Prostate gland (tissue), 2 donors: ENCODE measurements at regions not wholly inside any gene's neighbourhood (a gene's known extent, or its start where the extent isn't known, plus 50 kb on each side); places are given as distances from the start of the nearest gene placed in this dataset.

Experiments used
- DNase-seq: peaks from one replicate; pipeline ENCODE4 v3.0.0-alpha.2; 2019; ENCODE audit warnings: low spot score
- H3K27ac ChIP-seq, 2 donors: fragments of 200-600 bp; sonication (generic); 2 replicates each; pipeline ENCODE4 v1.5.1; 2017 to 2019
- H3K27me3 ChIP-seq: fragments of 200-600 bp; sonication (generic); replicated peaks from 2 replicates; pipeline ENCODE4 v1.5.1; 2019; ENCODE audit not compliant: insufficient read depth
- H3K36me3 ChIP-seq, 2 donors: fragments of 200-600 bp; sonication (generic); 1 replicate in 1 of 2; 2 replicates in 1 of 2; pipeline versions ENCODE4 v1.5.1 to v1.8.1; 2017 to 2019
- H3K4me1 ChIP-seq: fragments of 200-600 bp; sonication (generic); replicated peaks from 2 replicates; pipeline ENCODE4 v1.5.1; 2019
- H3K4me3 ChIP-seq, 2 donors: fragments of 200-600 bp; sonication (generic); 2 replicates each; pipeline ENCODE4 v1.5.1; 2017 to 2019
- H3K9me3 ChIP-seq: fragments of 200-600 bp; sonication (generic); 2 replicates; pipeline ENCODE4 v1.5.1; 2017
- CTCF ChIP-seq, 4 experiments: fragments of 200-600 bp in 2 of 4; fragments of 450-650 bp in 2 of 4; sonication (generic) in 2 of 4; IDR thresholded peaks; 1 replicate in 3 of 4; 2 replicates in 1 of 4; pipeline ENCODE4 v1.5.1; 2016 to 2019; ENCODE audit warnings: antibody characterized with exemption in 4 of 4, mild to moderate bottlenecking in 2 of 4, moderate library complexity in 2 of 4
- POLR2A ChIP-seq: fragments of 450-650 bp; IDR thresholded peaks from one replicate; pipeline ENCODE4 v1.6.1; 2016; ENCODE audit warnings: antibody characterized with exemption, mild to moderate bottlenecking
- POLR2AphosphoS5 ChIP-seq: sonication (generic); formaldehyde crosslinking; IDR thresholded peaks from one replicate; pipeline ENCODE4 v1.6.1; 2017; ENCODE audit warnings: antibody characterized with exemption
- WGBS: methylation state at CpG from one replicate; pipeline ENCODE4 v1.1.5; 2018; 5-methylcytosine and 5-hydroxymethylcytosine counted together
- intact Hi-C: fragments of 100-400 bp; cut with DNase I; formaldehyde crosslinking; loops from one replicate; pipeline ENCODE4 v1.14.2; 2022

- TF ChIP-seq CTCF (IDR thresholded peaks at IDR 0.05) (no peak), POLR2A (no peak), POLR2AphosphoS5 (no peak)
- 77% methylated on average over 12 of the region's 12 CpGs for WGBS
- no peak for DNase-seq
- Histone ChIP-seq H3K27ac (no peak overlapping the region), H3K27me3 (no peaks in the 10 kb centered on the region), H3K4me1 (no peaks in the 10 kb centered on the region), H3K9me3 (no peaks in the 10 kb centered on the region), H3K36me3 (no peaks in the 10 kb centered on the region), H3K4me3 (no peak overlapping the region)
- intact Hi-C loops = no loop called here
Measured at GRCh38 chr10:133007360-133007858, 65.0 kb upstream of the CFAP46 start.

GRCh38 chr10:133006806-133007205 is 64.4 kb upstream of the CFAP46 start:
- no peaks in the 10 kb centered on the region for H3K9me3 ChIP-seq
- 86% methylated on average over 18 of the region's 18 CpGs for WGBS
- H3K36me3 ChIP-seq = no peaks in the 10 kb centered on the region
- DNase-seq = no peak
- no peak overlapping the region for H3K27ac ChIP-seq
- H3K4me3 ChIP-seq = no peak overlapping the region
- TF ChIP-seq CTCF (IDR thresholded peaks at IDR 0.05) (no peak), POLR2A (no peak)
- H3K4me1 ChIP-seq = no peaks in the 10 kb centered on the region
- H3K27me3 ChIP-seq = no peaks in the 10 kb centered on the region
- intact Hi-C loops = no loop called here

- Histone ChIP-seq H3K9me3 (no peaks in the 10 kb centered on the region), H3K27me3 (no peaks in the 10 kb centered on the region), H3K36me3 (no peaks in the 10 kb centered on the region), H3K4me3 (no peak overlapping the region), H3K4me1 (no peaks in the 10 kb centered on the region), H3K27ac (no peak overlapping the region)
- DNase-seq = no peak
- 89% methylated on average over 10 of the region's 10 CpGs for WGBS
- intact Hi-C loops = no loop called here
- no peak for TF ChIP-seq POLR2A
- TF ChIP-seq CTCF (IDR thresholded peaks at IDR 0.05) = no peak
- no peak for TF ChIP-seq POLR2AphosphoS5
Measured at GRCh38 chr10:133006202-133006601, 63.8 kb upstream of the CFAP46 start.

GRCh38 chr10:133004478-133004877 is 62.1 kb upstream of the CFAP46 start:
- 62% methylated on average over 10 of the region's 10 CpGs for WGBS
- Histone ChIP-seq H3K9me3 (no peaks in the 10 kb centered on the region), H3K4me1 (no peaks in the 10 kb centered on the region), H3K4me3 (no peak overlapping the region), H3K27me3 (no peaks in the 10 kb centered on the region), H3K27ac (no peak overlapping the region), H3K36me3 (no peaks in the 10 kb centered on the region)
- intact Hi-C loops = no loop called here
- TF ChIP-seq POLR2A (no peak), POLR2AphosphoS5 (no peak), CTCF (IDR thresholded peaks at IDR 0.05) (no peak)
- no peak for DNase-seq

- WGBS = 38% methylated on average over 3 of the region's 3 CpGs
- Histone ChIP-seq H3K4me1 (no peaks in the 10 kb centered on the region), H3K4me3 (no peak overlapping the region), H3K36me3 (no peaks in the 10 kb centered on the region), H3K27ac (no peak overlapping the region), H3K9me3 (no peaks in the 10 kb centered on the region), H3K27me3 (no peaks in the 10 kb centered on the region)
- intact Hi-C loops = no loop called here
- no peak for DNase-seq
- no peak for TF ChIP-seq CTCF (IDR thresholded peaks at IDR 0.05)
- no peak for TF ChIP-seq POLR2AphosphoS5
- no peak for TF ChIP-seq POLR2A
Measured at GRCh38 chr10:133003188-133003587, 60.8 kb upstream of the CFAP46 start.
